Neural cell (in vitro differentiated cells): ENCODE measurements at regions not wholly inside any gene's neighbourhood (a gene's known extent, or its start where the extent isn't known, plus 50 kb on each side); places are given as distances from the start of the nearest gene placed in this dataset.

Source experiments
- EZH2 ChIP-seq: fragments of 200-600, 300-800 bp; shearing (Covaris generic), sonication (generic); IDR thresholded peaks from 2 replicates; pipeline ENCODE4 v1.6.1; 2014; ENCODE audit warnings: antibody characterized with exemption, low read length, borderline replicate concordance, mild to moderate bottlenecking; ENCODE audit not compliant: insufficient read depth, poor library complexity, severe bottlenecking
- TF ChIP-seq, protein P1 (sequence below): fragments of 450-650 bp; IDR thresholded peaks from 2 replicates; pipeline ENCODE4 v1.5.1; 2014; ENCODE audit warnings: antibody characterized with exemption, mild to moderate bottlenecking, moderate library complexity; ENCODE audit not compliant: poor library complexity, severe bottlenecking

DNA sequence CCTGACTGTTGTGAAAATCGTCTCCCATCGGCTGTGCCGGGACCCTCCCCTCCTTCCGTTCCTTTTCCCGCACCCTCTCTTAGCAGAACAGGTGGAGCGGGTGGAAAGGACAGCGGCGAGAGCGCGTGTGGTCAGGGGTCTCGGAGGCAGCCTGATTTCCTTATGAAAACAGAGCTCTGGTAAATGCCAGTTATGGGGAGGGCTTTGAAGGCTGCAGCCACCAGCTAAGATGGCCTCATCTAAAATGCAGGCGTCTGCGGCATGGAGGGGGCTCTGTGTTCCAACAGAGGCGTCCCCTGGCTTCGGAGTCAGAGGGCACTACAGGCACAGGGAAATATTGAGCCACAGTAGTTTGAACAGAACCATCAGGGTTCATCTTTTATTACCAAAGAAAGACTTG, 93.8 kb upstream of the SOX1 start:
- TF ChIP-seq, protein P1, sequence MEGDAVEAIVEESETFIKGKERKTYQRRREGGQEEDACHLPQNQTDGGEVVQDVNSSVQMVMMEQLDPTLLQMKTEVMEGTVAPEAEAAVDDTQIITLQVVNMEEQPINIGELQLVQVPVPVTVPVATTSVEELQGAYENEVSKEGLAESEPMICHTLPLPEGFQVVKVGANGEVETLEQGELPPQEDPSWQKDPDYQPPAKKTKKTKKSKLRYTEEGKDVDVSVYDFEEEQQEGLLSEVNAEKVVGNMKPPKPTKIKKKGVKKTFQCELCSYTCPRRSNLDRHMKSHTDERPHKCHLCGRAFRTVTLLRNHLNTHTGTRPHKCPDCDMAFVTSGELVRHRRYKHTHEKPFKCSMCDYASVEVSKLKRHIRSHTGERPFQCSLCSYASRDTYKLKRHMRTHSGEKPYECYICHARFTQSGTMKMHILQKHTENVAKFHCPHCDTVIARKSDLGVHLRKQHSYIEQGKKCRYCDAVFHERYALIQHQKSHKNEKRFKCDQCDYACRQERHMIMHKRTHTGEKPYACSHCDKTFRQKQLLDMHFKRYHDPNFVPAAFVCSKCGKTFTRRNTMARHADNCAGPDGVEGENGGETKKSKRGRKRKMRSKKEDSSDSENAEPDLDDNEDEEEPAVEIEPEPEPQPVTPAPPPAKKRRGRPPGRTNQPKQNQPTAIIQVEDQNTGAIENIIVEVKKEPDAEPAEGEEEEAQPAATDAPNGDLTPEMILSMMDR: no peak
- TF ChIP-seq EZH2: no peak
